SK-N-SH treated with all-trans-retinoic acid at 6 μM for 48 hours (cell line): ENCODE measurements at regions not wholly inside any gene's neighbourhood (a gene's known extent, or its start where the extent isn't known, plus 50 kb on each side); places are given as distances from the start of the nearest gene placed in this dataset.

Experiments used
- ATAC-seq: fragments of 200-7000 bp; cut with Tn5 transposase; 3 replicates; pipeline ENCODE4 v1.9.1; 2020; ENCODE audit warnings: mild to moderate bottlenecking, moderate library complexity
- ARNTL ChIP-seq: fragments of 450-650 bp; formaldehyde crosslinking; IDR thresholded peaks from 2 replicates; pipeline ENCODE4 v1.5.0; 2020; ENCODE audit warnings: low read depth, mild to moderate bottlenecking, moderate library complexity, borderline replicate concordance
- BACH2 ChIP-seq: fragments of 250-450 bp; sonication (Bioruptor Pico); IDR thresholded peaks from 2 replicates; pipeline ENCODE4 v1.9.0; 2021; ENCODE audit warnings: mild to moderate bottlenecking, borderline replicate concordance
- CREB5 ChIP-seq: fragments of 250-450 bp; sonication (Bioruptor Pico); IDR thresholded peaks from 2 replicates; pipeline ENCODE4 v1.5.1; 2020; ENCODE audit warnings: low read depth, mild to moderate bottlenecking, moderate library complexity
- CSDC2 ChIP-seq: fragments of 250-450 bp; sonication (Bioruptor Pico); IDR thresholded peaks from 2 replicates; pipeline ENCODE4 v1.5.0; 2020; ENCODE audit warnings: mild to moderate bottlenecking, moderate library complexity
- ESRRG ChIP-seq: fragments of 250-450 bp; sonication (Bioruptor Pico); IDR thresholded peaks from 2 replicates; pipeline ENCODE4 v1.6.1; 2021; ENCODE audit warnings: mild to moderate bottlenecking
- ISL1 ChIP-seq: fragments of 250-450 bp; sonication (Bioruptor Pico); IDR thresholded peaks from 2 replicates; pipeline ENCODE4 v2.1.2; 2022; ENCODE audit warnings: mild to moderate bottlenecking, moderate library complexity
- OSR1 ChIP-seq: fragments of 250-450 bp; sonication (Bioruptor Pico); IDR thresholded peaks from 2 replicates; pipeline ENCODE4 v1.8.0; 2022; ENCODE audit warnings: moderate library complexity, mild to moderate bottlenecking, inconsistent platforms
- PATZ1 ChIP-seq: fragments of 250-450 bp; sonication (Bioruptor Pico); IDR thresholded peaks from 2 replicates; pipeline ENCODE4 v1.8.0; 2020; ENCODE audit warnings: mild to moderate bottlenecking, moderate library complexity, borderline replicate concordance
- POU6F1 ChIP-seq: fragments of 250-450 bp; sonication (Bioruptor Pico); IDR thresholded peaks from 2 replicates; pipeline ENCODE4 v1.8.0; 2021; ENCODE audit warnings: low read depth, mild to moderate bottlenecking, moderate library complexity, borderline replicate concordance
- SNAI2 ChIP-seq: fragments of 250-450 bp; sonication (Bioruptor Pico); IDR thresholded peaks from 2 replicates; pipeline ENCODE4 v1.5.0; 2020; ENCODE audit warnings: mild to moderate bottlenecking, moderate library complexity
- TCF4 ChIP-seq: fragments of 250-450 bp; sonication (Bioruptor Pico); IDR thresholded peaks from 2 replicates; pipeline ENCODE4 v1.8.0; 2021; ENCODE audit warnings: mild to moderate bottlenecking, moderate library complexity, borderline replicate concordance
- TOX ChIP-seq: fragments of 250-450 bp; sonication (Bioruptor Pico); IDR thresholded peaks from 2 replicates; pipeline ENCODE4 v1.8.0; 2021; ENCODE audit warnings: mild to moderate bottlenecking, moderate library complexity, borderline replicate concordance
- TSHZ2 ChIP-seq: fragments of 250-450 bp; sonication (Bioruptor Pico); IDR thresholded peaks from 2 replicates; pipeline ENCODE4 v1.5.0; 2020; ENCODE audit warnings: mild to moderate bottlenecking, moderate library complexity
- ZFP3 ChIP-seq: fragments of 250-450 bp; sonication (Bioruptor Pico); IDR thresholded peaks from 2 replicates; pipeline ENCODE4 v1.5.0; 2020; ENCODE audit warnings: mild to moderate bottlenecking, moderate library complexity
- ZFP30 ChIP-seq: fragments of 450-650 bp; formaldehyde crosslinking; IDR thresholded peaks from 2 replicates; pipeline ENCODE4 v1.5.0; 2022; ENCODE audit warnings: mild to moderate bottlenecking, moderate library complexity
- ZNF565 ChIP-seq: fragments of 450-650 bp; formaldehyde crosslinking; conservative IDR thresholded peaks from 2 replicates; pipeline ENCODE4 v1.5.0; 2020; ENCODE audit warnings: low read depth, mild to moderate bottlenecking, moderate library complexity
- ZNF70 ChIP-seq: fragments of 450-650 bp; formaldehyde crosslinking; IDR thresholded peaks from 2 replicates; pipeline ENCODE4 v1.5.0; 2020; ENCODE audit warnings: mild to moderate bottlenecking, moderate library complexity
- TF ChIP-seq, protein P1 (sequence below): fragments of 250-450 bp; sonication (Bioruptor Pico); IDR thresholded peaks from 2 replicates; pipeline ENCODE4 v1.5.1; 2021; ENCODE audit warnings: mild to moderate bottlenecking, moderate library complexity

DNA sequence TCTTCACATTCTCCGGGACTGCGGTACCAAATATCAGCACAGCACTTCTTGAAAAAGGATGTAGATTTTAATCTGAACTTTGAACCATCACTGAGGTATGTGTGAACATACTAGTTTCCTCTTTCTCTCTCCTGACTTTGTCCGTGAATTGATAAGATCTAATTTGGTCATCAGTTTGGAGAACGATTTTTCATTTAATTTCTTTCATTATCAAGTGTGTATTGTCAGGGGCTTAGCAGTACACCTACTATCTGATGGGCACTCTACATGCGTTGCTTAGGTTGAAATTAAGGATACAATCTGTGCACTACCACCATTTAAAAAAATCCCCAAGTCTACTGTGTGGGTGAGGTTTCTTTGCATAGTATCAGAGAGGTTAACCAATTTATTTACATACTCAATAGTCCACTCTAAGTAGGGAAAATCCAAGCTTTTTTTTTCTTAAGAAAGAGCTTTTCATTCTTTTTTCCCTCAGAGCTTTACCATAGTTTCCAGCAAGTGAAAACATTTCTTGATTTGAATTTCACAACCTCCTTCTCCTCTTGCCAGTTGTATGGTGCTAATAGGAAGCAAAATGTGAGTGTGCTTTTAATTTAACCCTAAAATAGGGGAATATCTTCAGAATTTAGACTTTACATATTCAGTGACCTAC, 105.4 kb upstream of the ESR1 start:
- ATAC-seq, result no peak
- no peak for TF ChIP-seq OSR1 (CRISPR knock-in tag)
- TF ChIP-seq CREB5 (CRISPR knock-in tag), result no peak
- no peak for TF ChIP-seq ISL1
- TF ChIP-seq ESRRG (CRISPR knock-in tag), result no peak
- TF ChIP-seq ZFP3, result no peak
- no peak for TF ChIP-seq ZNF70 (CRISPR knock-in tag)
- no peak for TF ChIP-seq ZNF565
- TF ChIP-seq SNAI2 (CRISPR knock-in tag), result no peak
- no peak for TF ChIP-seq CSDC2 (CRISPR knock-in tag)
- TF ChIP-seq, protein P1, sequence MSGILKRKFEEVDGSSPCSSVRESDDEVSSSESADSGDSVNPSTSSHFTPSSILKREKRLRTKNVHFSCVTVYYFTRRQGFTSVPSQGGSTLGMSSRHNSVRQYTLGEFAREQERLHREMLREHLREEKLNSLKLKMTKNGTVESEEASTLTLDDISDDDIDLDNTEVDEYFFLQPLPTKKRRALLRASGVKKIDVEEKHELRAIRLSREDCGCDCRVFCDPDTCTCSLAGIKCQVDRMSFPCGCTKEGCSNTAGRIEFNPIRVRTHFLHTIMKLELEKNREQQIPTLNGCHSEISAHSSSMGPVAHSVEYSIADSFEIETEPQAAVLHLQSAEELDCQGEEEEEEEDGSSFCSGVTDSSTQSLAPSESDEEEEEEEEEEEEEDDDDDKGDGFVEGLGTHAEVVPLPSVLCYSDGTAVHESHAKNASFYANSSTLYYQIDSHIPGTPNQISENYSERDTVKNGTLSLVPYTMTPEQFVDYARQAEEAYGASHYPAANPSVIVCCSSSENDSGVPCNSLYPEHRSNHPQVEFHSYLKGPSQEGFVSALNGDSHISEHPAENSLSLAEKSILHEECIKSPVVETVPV (CRISPR knock-in tag), result no peak
- TF ChIP-seq TSHZ2 (CRISPR knock-in tag), result no peak
- no peak for TF ChIP-seq POU6F1 (CRISPR knock-in tag)
- TF ChIP-seq TOX (CRISPR knock-in tag), result no peak
- no peak for TF ChIP-seq PATZ1 (CRISPR knock-in tag)
- TF ChIP-seq TCF4, result no peak

DNA sequence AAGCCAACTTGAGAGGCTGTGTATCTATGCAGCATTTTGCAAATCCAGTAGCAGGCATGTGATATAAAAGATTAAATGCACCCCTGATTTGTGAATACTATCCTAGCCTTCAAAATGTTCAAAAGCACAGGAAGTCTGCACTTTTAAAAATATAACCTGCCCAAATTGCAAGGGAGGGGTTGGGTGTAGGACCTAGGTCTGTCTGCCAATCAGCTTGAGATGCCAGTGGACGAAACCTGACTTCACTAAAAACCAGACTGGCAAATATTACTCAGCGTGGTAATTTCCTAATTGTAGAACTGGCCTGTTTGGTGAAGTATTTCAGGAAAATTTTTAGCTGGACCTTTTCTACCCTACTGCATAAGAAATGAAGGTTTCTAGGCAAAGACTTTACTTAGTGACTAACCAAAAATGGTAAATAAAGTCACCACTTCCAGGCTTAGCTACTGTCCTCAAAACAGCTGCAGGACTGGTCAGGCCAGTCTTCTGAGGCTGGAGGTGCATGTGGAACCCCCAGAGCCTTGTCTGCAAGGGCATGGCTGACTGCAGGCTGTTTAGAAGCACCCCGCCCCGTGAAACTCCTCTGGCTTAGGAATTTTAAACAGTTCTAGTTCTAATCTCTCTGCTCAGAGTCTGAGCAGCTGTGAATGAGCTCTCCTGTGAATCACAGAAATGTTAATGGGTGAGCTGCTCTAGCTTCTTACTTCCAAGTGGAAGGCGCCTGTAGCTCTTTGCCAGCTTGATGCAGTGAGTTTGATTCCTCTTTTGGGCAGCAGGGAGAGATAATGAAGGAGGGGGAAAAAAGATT, 104.4 kb upstream of the ESR1 start:
- no peak for ATAC-seq
- no peak for TF ChIP-seq BACH2 (CRISPR knock-in tag)
- no peak for TF ChIP-seq PATZ1 (CRISPR knock-in tag)
- no peak for TF ChIP-seq ZFP30 (CRISPR knock-in tag)
- no peak for TF ChIP-seq CREB5 (CRISPR knock-in tag)
- no peak for TF ChIP-seq SNAI2 (CRISPR knock-in tag)
- TF ChIP-seq ESRRG (CRISPR knock-in tag), result no peak
- TF ChIP-seq ARNTL (CRISPR knock-in tag), result no peak
- no peak for TF ChIP-seq ZNF565
- no peak for TF ChIP-seq ISL1
- no peak for TF ChIP-seq TSHZ2 (CRISPR knock-in tag)
- no peak for TF ChIP-seq TOX (CRISPR knock-in tag)
